Panc1 (cell line): ENCODE measurements at regions not wholly inside any gene's neighbourhood (a gene's known extent, or its start where the extent isn't known, plus 50 kb on each side); places are given as distances from the start of the nearest gene placed in this dataset.

Experiments
- ATAC-seq: fragments of 200-7000 bp; cut with Tn5 transposase; 2 replicates; pipeline ENCODE4 v1.9.1; 2020; ENCODE audit warnings: mild to moderate bottlenecking, moderate library complexity
- BruUV-seq: library from RNA; stranded (reverse); fragments of 400-500 nt; replicated peaks from 2 replicates; lab custom pipeline; 2021; lab: Mats Ljungman, UMichigan
- CTCF ChIA-PET: fragments of 300-600 bp; sonication (Branson Sonifier 250); formaldehyde crosslinking; loops from one replicate; lab custom pipeline; 2022; ENCODE audit warnings: antibody characterized with exemption; lab: Charles Lee
- POLR2A ChIA-PET: fragments of 300-600 bp; sonication (Branson Sonifier 250); formaldehyde crosslinking; loops from one replicate; lab custom pipeline; 2022; ENCODE audit warnings: antibody characterized with exemption; lab: Charles Lee
- DNase-seq: peaks from one replicate; pipeline ENCODE4 v3.0.0-alpha.2; 2010; ENCODE audit warnings: low read depth, low spot score
- H3K27ac ChIP-seq: 2 replicates; pipeline ENCODE4 v1.5.1; 2011; ENCODE audit warnings: mild to moderate bottlenecking, low read length, inconsistent platforms
- H3K27me3 ChIP-seq: fragments of 200-500 bp; sonication (Bioruptor generic); 2 replicates; pipeline ENCODE4 v1.6.0; 2014; ENCODE audit warnings: low read length, inconsistent platforms; ENCODE audit not compliant: control insufficient read depth, insufficient read depth
- H3K36me3 ChIP-seq: fragments of 200-500 bp; sonication (Bioruptor generic); 2 replicates; pipeline ENCODE4 v1.5.1; 2014; ENCODE audit warnings: inconsistent platforms, mild to moderate bottlenecking, low read length, moderate library complexity; ENCODE audit not compliant: control insufficient read depth, insufficient read depth
- H3K4me1 ChIP-seq: 2 replicates; pipeline ENCODE4 v1.5.1; 2011; ENCODE audit warnings: inconsistent platforms, mild to moderate bottlenecking, low read length, moderate library complexity; ENCODE audit not compliant: control insufficient read depth, insufficient read depth
- H3K4me3 ChIP-seq, 2 experiments: 2 replicates each; pipeline ENCODE4 v1.5.1; 2011 to 2012; ENCODE audit warnings: low read depth in 2 of 2, low read length in 2 of 2, mild to moderate bottlenecking in 2 of 2, inconsistent platforms in 1 of 2, moderate library complexity in 1 of 2
- H3K9me3 ChIP-seq: fragments of 200-500 bp; sonication (Bioruptor generic); 2 replicates; pipeline ENCODE4 v1.5.1; 2014; ENCODE audit warnings: low read depth, mild to moderate bottlenecking, inconsistent platforms, low read length, moderate library complexity; ENCODE audit not compliant: control insufficient read depth, insufficient read depth
- POLR2AphosphoS5 ChIP-seq: IDR thresholded peaks from 2 replicates; pipeline ENCODE4 v1.6.1; 2012; ENCODE audit warnings: mild to moderate bottlenecking, low read depth, low read length, moderate library complexity
- SIN3A ChIP-seq: IDR thresholded peaks from 2 replicates; pipeline ENCODE4 v1.6.1; 2012; ENCODE audit warnings: low read depth, mild to moderate bottlenecking, low read length, moderate library complexity, borderline replicate concordance; ENCODE audit not compliant: insufficient read depth
- TCF7L2 ChIP-seq: IDR thresholded peaks from 2 replicates; pipeline ENCODE4 v1.6.1; 2011; ENCODE audit warnings: mild to moderate bottlenecking, low read depth, low read length, inconsistent platforms
- in situ Hi-C: cut with HindIII; loops from 2 replicates; pipeline ENCODE4 v1.10.0; 2016; ENCODE audit warnings: low sequenced_read_pairs, low pct_unique_long_range_greater_than_20kb
- intact Hi-C: fragments of 100-400 bp; cut with micrococcal nuclease; formaldehyde crosslinking; loops from one replicate; pipeline ENCODE4 v1.10.0; 2022; ENCODE audit not compliant: unreplicated experiment
- TF ChIP-seq, protein P1 (sequence below), 2 experiments: IDR thresholded peaks; 2 replicates each; pipeline ENCODE4 v1.6.1; 2011 to 2012; ENCODE audit warnings: low read depth in 2 of 2, control low read depth in 1 of 2, low read length in 1 of 2, mild to moderate bottlenecking in 1 of 2, moderate library complexity in 1 of 2; ENCODE audit not compliant: insufficient read depth in 1 of 2
- TF ChIP-seq, protein P2 (sequence below): fragments of 450-650 bp; IDR thresholded peaks from 2 replicates; pipeline ENCODE4 v1.5.1; 2017; ENCODE audit warnings: mild to moderate bottlenecking

DNA sequence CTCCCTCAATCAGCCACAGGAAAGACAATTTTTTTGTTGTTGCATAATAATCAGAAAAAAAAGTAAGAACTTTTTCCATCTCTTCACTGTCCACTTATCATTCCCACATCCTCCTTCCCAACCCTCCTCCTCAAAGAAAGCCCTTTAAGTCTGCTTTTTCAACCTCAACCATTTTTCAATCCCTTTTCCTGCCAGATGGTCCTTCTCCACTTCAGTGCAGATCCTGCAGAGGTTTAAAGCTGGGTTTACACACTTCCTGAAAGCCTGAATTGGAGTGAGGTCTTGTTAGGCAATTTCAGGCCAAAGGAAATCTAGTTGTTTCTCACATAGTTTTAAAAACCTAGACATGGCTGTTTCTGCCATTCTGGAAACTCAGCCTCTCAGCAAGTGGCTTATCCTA is 78.3 kb downstream of the RPL27A start:
- no peak for DNase-seq
- Histone ChIP-seq H3K4me1 (no peaks in the 10 kb centered on the region), H3K4me3 (no peak overlapping the region), H3K9me3 (no peaks in the 10 kb centered on the region), H3K36me3 (no peaks in the 10 kb centered on the region), H3K27ac (no peak overlapping the region), H3K27me3 (no peaks in the 10 kb centered on the region)
- intact Hi-C loops, result no loop called here
- CTCF ChIA-PET, result interaction anchor here (0.7 kb wide), 1 partner anchor 26 kb away, joined by 4 read pairs; no protein-coding TSS in a partner anchor
- no peak for TF ChIP-seq POLR2AphosphoS5
- TF ChIP-seq TCF7L2, result no peak
- TF ChIP-seq, protein P1, sequence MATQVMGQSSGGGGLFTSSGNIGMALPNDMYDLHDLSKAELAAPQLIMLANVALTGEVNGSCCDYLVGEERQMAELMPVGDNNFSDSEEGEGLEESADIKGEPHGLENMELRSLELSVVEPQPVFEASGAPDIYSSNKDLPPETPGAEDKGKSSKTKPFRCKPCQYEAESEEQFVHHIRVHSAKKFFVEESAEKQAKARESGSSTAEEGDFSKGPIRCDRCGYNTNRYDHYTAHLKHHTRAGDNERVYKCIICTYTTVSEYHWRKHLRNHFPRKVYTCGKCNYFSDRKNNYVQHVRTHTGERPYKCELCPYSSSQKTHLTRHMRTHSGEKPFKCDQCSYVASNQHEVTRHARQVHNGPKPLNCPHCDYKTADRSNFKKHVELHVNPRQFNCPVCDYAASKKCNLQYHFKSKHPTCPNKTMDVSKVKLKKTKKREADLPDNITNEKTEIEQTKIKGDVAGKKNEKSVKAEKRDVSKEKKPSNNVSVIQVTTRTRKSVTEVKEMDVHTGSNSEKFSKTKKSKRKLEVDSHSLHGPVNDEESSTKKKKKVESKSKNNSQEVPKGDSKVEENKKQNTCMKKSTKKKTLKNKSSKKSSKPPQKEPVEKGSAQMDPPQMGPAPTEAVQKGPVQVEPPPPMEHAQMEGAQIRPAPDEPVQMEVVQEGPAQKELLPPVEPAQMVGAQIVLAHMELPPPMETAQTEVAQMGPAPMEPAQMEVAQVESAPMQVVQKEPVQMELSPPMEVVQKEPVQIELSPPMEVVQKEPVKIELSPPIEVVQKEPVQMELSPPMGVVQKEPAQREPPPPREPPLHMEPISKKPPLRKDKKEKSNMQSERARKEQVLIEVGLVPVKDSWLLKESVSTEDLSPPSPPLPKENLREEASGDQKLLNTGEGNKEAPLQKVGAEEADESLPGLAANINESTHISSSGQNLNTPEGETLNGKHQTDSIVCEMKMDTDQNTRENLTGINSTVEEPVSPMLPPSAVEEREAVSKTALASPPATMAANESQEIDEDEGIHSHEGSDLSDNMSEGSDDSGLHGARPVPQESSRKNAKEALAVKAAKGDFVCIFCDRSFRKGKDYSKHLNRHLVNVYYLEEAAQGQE (IDR thresholded peaks at IDR 0.05; ENCODE audit: insufficient read depth in 1 of 2, low read depth in 2 of 2, low read length in 1 of 2), result no peak
- TF ChIP-seq, protein P2, sequence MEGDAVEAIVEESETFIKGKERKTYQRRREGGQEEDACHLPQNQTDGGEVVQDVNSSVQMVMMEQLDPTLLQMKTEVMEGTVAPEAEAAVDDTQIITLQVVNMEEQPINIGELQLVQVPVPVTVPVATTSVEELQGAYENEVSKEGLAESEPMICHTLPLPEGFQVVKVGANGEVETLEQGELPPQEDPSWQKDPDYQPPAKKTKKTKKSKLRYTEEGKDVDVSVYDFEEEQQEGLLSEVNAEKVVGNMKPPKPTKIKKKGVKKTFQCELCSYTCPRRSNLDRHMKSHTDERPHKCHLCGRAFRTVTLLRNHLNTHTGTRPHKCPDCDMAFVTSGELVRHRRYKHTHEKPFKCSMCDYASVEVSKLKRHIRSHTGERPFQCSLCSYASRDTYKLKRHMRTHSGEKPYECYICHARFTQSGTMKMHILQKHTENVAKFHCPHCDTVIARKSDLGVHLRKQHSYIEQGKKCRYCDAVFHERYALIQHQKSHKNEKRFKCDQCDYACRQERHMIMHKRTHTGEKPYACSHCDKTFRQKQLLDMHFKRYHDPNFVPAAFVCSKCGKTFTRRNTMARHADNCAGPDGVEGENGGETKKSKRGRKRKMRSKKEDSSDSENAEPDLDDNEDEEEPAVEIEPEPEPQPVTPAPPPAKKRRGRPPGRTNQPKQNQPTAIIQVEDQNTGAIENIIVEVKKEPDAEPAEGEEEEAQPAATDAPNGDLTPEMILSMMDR, result no peak
- TF ChIP-seq SIN3A, result no peak
- BruUV-seq, result no TSS peak
- in situ Hi-C loops, result no loop called here
- POLR2A ChIA-PET, result interaction anchor here (0.7 kb wide), 1 partner anchor 110 kb away, joined by 3 read pairs; no protein-coding TSS in a partner anchor
- ATAC-seq, result no peak

DNA sequence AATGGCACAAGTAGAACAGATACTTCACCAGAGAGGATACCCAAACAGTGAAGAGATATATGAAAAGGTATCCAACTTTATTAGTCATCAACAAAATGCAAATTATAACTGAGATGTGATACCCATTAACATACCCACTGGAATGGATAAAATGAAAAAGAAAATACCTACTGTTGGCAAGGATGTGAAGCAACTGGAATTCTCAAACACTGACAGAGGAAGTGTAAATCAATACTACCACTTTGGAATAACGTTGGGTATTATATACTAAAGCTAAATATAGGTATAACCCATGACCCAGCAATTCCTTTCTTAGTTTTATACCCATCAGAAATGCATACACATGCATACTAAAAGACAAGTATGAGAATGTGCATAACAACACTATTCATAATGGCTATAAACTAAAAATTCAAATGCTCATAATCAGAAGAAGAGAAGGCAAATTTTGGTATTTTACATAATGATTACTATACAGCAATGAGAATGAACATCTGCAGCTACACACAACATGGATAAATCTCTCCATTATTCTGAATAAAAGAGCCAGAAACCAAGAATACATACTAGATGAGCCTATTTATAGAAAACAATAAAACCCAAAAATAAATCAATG is 80.6 kb downstream of the RPL27A start:
- no peak overlapping the region for H3K4me3 ChIP-seq
- H3K9me3 ChIP-seq, result no peaks in the 10 kb centered on the region
- H3K27ac ChIP-seq, result no peak overlapping the region
- DNase-seq (no peak), ATAC-seq (no peak)
- intact Hi-C loops (no loop called here), in situ Hi-C loops (no loop called here)
- no peaks in the 10 kb centered on the region for H3K27me3 ChIP-seq
- BruUV-seq, result no TSS peak
- CTCF ChIA-PET, result no interaction called here
- H3K4me1 ChIP-seq, result no peaks in the 10 kb centered on the region
- TF ChIP-seq, protein P1 (IDR thresholded peaks at IDR 0.05; ENCODE audit: insufficient read depth in 1 of 2, low read depth in 2 of 2, low read length in 1 of 2), result no peak
- TF ChIP-seq, protein P2, result no peak
- TF ChIP-seq SIN3A (no peak), TCF7L2 (no peak), POLR2AphosphoS5 (no peak)
- H3K36me3 ChIP-seq, result no peaks in the 10 kb centered on the region
- POLR2A ChIA-PET, result no interaction called here
